ENCODE measurements at regions not wholly inside any gene's neighbourhood (a gene's known extent, or its start where the extent isn't known, plus 50 kb on each side); places are given as distances from the start of the nearest gene placed in this dataset.
"Not testable (repeated sequence)": the region's sequence is repeated elsewhere in the genome, so short reads cannot be mapped to it uniquely, and the experiment has no call there.

DNA sequence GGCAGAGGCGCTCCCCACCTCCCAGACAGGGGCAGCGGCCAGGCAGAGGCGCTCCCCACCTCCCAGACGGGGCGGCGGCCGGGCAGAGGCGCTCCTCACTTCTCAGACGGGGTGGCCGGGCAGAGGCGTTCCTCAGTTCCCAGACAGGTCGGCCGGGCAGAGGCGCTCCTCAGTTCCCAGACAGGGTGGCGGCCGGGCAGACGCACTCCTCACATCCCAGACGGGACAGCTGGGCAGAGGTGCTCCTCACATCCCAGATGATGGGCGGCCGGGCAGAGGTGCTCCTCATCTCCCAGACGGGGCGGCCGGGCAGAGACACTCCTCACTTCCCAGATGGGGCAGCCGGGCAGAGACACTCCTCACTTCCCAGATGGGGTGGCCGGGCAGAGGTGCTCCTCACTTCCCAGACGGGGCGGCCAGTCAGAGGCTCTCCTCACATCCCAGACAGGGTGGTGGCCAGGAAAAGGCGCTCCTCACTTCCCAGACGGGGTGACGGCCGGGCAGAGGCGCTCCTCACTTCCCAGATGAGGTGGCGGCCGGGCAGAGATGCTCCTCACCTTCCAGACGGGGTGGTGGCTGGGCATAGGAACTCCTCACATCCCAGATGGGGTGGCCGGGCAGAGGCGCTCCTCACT lies 75.1 kb downstream of the CARTPT start:
- H3K9me3 Mint-ChIP-seq (ENCODE audit: low read depth), result peaks cover 12% of the 10 kb centered on the region
- H3K27me3 Mint-ChIP-seq, result peaks cover 12% of the 10 kb centered on the region
- POLR2A ChIA-PET, result no interaction called here
- intact Hi-C loops (cut with DNase I, micrococcal nuclease), result no loop called here
- CTCF ChIA-PET, result no interaction called here
- H3K4me1 Mint-ChIP-seq, result no peaks in the 10 kb centered on the region
- H3K27ac Mint-ChIP-seq, result no peak overlapping the region
- ATAC-seq (no peak), DNase-seq (no peak)
- peaks cover 5% of the 10 kb centered on the region for H3K36me3 Mint-ChIP-seq (ENCODE audit: low read depth)
- no peak overlapping the region for H3K4me3 Mint-ChIP-seq

DNA sequence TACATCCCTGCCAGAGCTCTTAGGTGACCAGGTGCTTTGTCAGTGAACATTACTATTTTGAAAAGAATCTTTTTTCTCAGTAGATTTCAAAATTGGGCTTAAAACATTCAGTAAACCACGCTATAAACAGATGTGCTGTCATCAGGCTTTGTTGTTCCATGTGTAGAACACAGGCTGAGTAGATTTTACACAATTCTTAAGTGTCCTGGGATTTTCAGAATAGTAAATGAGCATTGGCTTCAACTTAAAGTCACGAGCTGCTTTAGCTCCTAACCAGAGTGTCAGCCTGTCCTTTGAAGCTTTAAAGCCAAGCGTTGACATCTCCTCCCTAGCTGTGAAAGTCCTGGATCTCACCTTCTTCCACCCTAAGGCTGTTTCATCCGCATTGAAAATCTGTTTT lies 83.6 kb downstream of the CARTPT start:
- CTCF ChIA-PET, result interaction anchor here (0.9 kb wide), 1 partner anchor 467 kb away, joined by 3 read pairs; no protein-coding TSS in a partner anchor
- Mint-ChIP-seq H3K36me3 (ENCODE audit: low read depth) (no peaks in the 10 kb centered on the region), H3K4me1 (no peaks in the 10 kb centered on the region), H3K4me3 (no peak overlapping the region), H3K9me3 (ENCODE audit: low read depth) (peaks cover 4% of the 10 kb centered on the region), H3K27me3 (peaks cover 29% of the 10 kb centered on the region), H3K27ac (no peak overlapping the region)
- POLR2A ChIA-PET, result no interaction called here
- intact Hi-C loops (cut with DNase I, micrococcal nuclease), result no loop called here
- no peak for ATAC-seq
- no peak for DNase-seq

DNA sequence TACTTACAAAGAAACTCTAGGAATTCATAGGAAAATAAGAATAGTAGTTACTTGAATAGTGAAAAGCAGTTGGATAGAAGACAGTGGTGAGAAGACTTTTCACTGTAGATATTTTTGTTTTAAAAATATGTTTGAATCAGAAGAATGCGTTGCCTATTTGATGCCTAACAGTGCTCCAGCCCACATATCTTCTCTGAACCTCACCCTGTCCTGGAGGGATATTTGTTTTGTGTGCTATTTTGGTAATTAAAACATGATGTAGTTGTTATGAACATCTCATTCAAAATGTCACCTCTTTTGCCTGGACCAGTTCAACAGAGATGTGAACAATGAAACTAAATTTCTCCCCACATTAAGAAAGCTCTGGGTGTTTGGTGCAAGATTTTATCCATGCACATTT lies 87.6 kb downstream of the CARTPT start:
- H3K9me3 Mint-ChIP-seq (ENCODE audit: low read depth), result no peaks in the 10 kb centered on the region
- H3K36me3 Mint-ChIP-seq (ENCODE audit: low read depth), result no peaks in the 10 kb centered on the region
- CTCF ChIA-PET, result no interaction called here
- intact Hi-C loops (cut with DNase I, micrococcal nuclease), result no loop called here
- POLR2A ChIA-PET, result no interaction called here
- no peak for ATAC-seq
- H3K27ac Mint-ChIP-seq, result no peak overlapping the region
- peaks cover 3% of the 10 kb centered on the region for H3K4me1 Mint-ChIP-seq
- DNase-seq, result no peak
- H3K4me3 Mint-ChIP-seq, result no peak overlapping the region
- H3K27me3 Mint-ChIP-seq, result peaks cover 11% of the 10 kb centered on the region

DNA sequence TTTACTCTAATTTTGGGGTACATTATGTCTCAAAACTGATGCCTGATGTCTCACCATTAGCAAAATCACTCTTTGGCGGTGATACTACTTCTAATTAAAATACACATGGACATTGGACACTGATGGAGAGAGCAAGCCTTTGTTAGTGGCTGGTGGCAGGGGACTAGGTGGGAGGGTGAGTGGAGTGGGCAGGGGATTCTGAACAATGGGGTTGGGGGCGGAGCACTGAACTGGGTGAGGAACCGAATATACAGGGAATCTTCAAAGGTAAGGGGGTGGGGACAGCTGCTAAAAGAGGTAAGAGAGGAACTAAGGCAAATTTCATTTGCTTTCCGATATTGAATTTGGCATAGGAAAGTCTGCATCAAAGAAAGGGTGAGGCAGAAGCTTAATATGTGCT lies 88.8 kb downstream of the CARTPT start:
- CTCF ChIA-PET, result interaction anchor here (0.6 kb wide), 1 partner anchor 105 kb away, joined by 3 read pairs; no protein-coding TSS in a partner anchor
- Mint-ChIP-seq H3K27ac (no peak overlapping the region), H3K9me3 (ENCODE audit: low read depth) (no peaks in the 10 kb centered on the region), H3K4me3 (no peak overlapping the region), H3K27me3 (peaks cover 10% of the 10 kb centered on the region), H3K4me1 (peaks cover 3% of the 10 kb centered on the region), H3K36me3 (ENCODE audit: low read depth) (no peaks in the 10 kb centered on the region)
- POLR2A ChIA-PET, result no interaction called here
- ATAC-seq (no peak), DNase-seq (no peak)
- intact Hi-C loops (cut with DNase I, micrococcal nuclease), result no loop called here

DNA sequence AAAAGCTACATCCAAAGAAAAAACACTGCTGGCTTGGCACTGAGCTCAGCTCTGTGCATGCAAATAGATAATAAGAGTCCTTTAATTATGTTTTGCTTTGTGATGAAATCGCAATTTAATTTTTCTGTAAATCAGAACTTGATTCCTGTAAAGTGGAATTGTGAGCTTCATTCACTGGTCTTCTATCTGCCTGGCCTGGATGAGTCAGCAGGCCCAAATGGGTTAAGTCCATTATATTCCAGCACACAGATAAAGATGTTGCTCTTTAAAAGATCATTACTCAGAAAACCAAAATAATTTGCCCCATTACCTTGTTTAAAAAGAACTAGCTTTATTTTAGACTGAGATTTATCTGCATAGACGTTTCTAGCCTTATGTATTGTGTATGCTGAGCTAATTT lies 90.4 kb downstream of the CARTPT start:
- ATAC-seq (no peak), DNase-seq (no peak)
- Mint-ChIP-seq H3K4me3 (no peak overlapping the region), H3K27me3 (peaks cover 13% of the 10 kb centered on the region), H3K9me3 (ENCODE audit: low read depth) (no peaks in the 10 kb centered on the region), H3K36me3 (ENCODE audit: low read depth) (no peaks in the 10 kb centered on the region), H3K4me1 (peaks cover 3% of the 10 kb centered on the region), H3K27ac (no peak overlapping the region)
- ChIA-PET POLR2A (no interaction called here), CTCF (interaction anchor here (0.6 kb wide), 1 partner anchor 45 kb away, joined by 3 read pairs; no protein-coding TSS in a partner anchor)
- intact Hi-C loops (cut with DNase I, micrococcal nuclease), result no loop called here

DNA sequence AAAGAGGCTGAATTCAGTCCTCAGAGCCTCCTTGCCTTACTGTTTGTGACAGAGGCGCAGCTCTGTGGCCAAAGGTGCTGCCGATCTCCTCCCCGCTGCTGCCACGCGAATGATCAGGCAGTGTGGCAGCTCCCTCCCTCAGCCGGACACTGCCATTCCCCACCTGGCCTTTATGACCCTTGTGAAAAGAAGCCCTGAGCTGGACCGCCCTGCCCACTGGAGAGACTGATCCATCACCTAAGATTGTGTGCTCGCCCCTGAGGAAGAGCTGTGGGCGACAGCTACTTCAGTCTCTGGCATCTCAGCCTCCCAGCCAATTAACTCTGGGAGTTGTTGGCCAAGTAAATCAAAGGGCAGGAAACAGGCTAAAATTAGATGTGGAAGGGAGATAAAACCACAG lies 90.9 kb downstream of the CARTPT start:
- no peak for DNase-seq
- no peak overlapping the region for H3K27ac Mint-ChIP-seq
- POLR2A ChIA-PET, result no interaction called here
- peaks cover 3% of the 10 kb centered on the region for H3K4me1 Mint-ChIP-seq
- no peak overlapping the region for H3K4me3 Mint-ChIP-seq
- peaks cover 11% of the 10 kb centered on the region for H3K27me3 Mint-ChIP-seq
- CTCF ChIA-PET, result no interaction called here
- H3K9me3 Mint-ChIP-seq (ENCODE audit: low read depth), result no peaks in the 10 kb centered on the region
- H3K36me3 Mint-ChIP-seq (ENCODE audit: low read depth), result no peaks in the 10 kb centered on the region
- intact Hi-C loops (cut with DNase I, micrococcal nuclease), result no loop called here
- ATAC-seq, result no peak

DNA sequence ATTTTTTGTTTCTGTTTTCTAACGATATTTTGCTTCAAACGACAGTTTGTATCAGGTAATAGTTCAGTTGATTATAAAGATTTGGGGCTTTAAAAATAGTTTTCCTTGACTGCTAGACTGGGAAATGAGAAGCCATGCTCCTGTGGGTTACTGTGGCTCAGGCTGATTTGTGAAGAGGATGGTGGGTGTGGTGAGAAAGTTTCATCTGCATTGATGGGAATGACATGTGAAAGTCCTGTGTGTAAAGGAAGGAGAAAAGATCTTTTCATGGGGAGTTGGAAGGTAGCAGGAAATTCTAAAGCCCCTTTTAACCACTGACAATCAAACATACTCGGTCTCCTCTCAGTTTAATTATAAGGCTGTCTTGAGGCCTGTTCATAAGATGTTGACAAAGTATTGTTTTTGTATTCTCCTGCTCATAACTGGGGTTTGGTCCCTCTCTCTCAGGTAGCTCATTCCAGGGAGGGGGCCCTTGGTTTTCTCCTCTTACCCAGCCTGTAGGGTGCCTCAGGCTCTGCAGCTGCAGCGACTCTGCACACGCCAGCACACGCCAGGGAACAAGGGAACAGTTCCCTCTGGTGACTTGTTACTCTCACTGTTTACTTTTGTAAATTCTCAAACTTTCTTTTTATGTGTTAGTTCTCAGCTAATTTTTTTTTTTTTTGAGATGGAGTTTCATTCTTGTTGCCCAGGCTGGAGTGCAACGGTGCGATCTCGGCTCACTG lies 91.6 kb downstream of the CARTPT start:
- ATAC-seq (no peak), DNase-seq (no peak)
- ChIA-PET CTCF (interaction anchor here (0.6 kb wide), 1 partner anchor 1408 kb away, joined by 3 read pairs; no protein-coding TSS in a partner anchor), POLR2A (no interaction called here)
- H3K4me1 Mint-ChIP-seq, result peaks cover 3% of the 10 kb centered on the region
- no peak overlapping the region for H3K27ac Mint-ChIP-seq
- no peaks in the 10 kb centered on the region for H3K9me3 Mint-ChIP-seq (ENCODE audit: low read depth)
- H3K27me3 Mint-ChIP-seq, result peaks cover 11% of the 10 kb centered on the region
- intact Hi-C loops (cut with DNase I, micrococcal nuclease), result no loop called here
- no peaks in the 10 kb centered on the region for H3K36me3 Mint-ChIP-seq (ENCODE audit: low read depth)
- no peak overlapping the region for H3K4me3 Mint-ChIP-seq

DNA sequence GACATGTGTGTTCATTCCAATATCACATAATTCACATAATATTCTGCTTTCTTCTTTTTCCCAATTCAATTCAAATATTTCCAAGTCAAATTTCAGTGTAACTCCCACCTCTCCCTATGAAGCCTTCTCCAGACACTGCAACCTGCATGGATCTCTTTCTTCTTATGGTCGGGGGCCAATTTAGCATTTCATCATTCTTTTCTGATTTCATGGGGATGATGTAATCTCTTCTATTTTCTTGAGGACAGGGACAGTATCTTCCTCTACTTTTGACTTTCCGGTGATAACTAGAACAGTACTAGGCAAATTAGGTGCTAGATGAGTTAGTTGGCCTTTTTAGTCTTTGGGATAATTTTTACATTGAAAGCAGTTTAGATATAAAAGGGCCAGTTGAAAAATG lies 92.7 kb downstream of the CARTPT start:
- Mint-ChIP-seq H3K36me3 (ENCODE audit: low read depth) (no peaks in the 10 kb centered on the region), H3K4me3 (no peak overlapping the region), H3K27me3 (peaks cover 11% of the 10 kb centered on the region), H3K4me1 (peaks cover 3% of the 10 kb centered on the region), H3K9me3 (ENCODE audit: low read depth) (no peaks in the 10 kb centered on the region), H3K27ac (no peak overlapping the region)
- CTCF ChIA-PET, result no interaction called here
- ATAC-seq (no peak), DNase-seq (no peak)
- POLR2A ChIA-PET, result no interaction called here
- intact Hi-C loops (cut with DNase I, micrococcal nuclease), result no loop called here

DNA sequence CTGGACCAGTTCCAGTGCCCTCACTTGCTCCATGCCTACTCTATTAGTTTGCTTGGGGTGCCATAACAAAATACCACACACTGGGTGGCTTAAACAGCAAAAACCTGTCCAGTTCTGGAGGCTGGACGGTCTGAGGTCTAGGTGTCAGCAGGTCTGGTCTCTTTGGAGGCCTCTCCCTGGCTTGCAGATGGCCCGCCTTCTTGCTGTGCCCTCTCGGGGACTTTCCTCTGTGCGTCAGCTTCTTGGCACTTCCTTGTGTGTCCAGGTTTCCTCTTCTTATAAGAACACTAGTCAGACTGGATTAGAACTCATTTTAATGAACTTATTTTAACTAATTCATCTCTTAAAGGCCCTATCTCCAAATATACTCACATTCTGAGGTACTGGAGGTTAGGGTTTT lies 97.2 kb downstream of the CARTPT start:
- no peaks in the 10 kb centered on the region for H3K36me3 Mint-ChIP-seq (ENCODE audit: low read depth)
- H3K4me1 Mint-ChIP-seq, result no peaks in the 10 kb centered on the region
- no peak overlapping the region for H3K4me3 Mint-ChIP-seq
- ChIA-PET POLR2A (no interaction called here), CTCF (no interaction called here)
- H3K9me3 Mint-ChIP-seq (ENCODE audit: low read depth), result peaks cover 5% of the 10 kb centered on the region
- peaks cover 11% of the 10 kb centered on the region for H3K27me3 Mint-ChIP-seq
- H3K27ac Mint-ChIP-seq, result no peak overlapping the region
- ATAC-seq, result no peak
- DNase-seq, result no peak
- intact Hi-C loops (cut with DNase I, micrococcal nuclease), result no loop called here

DNA sequence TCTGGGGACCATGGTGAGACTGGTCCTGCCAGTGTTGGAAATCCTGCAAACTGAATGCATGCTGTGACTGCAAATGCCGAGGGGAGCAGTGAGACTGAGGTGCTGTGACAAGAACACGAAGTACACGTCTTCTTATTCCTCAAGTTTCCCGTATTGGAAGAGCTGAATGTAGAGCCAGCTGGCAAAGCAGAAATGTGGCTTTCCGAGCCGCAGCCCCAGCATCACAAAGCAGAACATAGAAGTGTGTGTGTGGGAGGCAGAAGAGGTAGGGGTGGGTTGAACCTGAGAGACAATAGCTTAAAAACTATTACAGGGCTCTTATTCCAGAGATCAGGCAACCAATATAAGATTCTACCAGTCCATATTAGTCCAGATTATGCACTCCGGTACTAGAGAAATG lies 98.8 kb downstream of the CARTPT start:
- no peaks in the 10 kb centered on the region for H3K4me1 Mint-ChIP-seq
- POLR2A ChIA-PET, result no interaction called here
- ATAC-seq (no peak), DNase-seq (no peak)
- H3K27me3 Mint-ChIP-seq, result peaks cover 8% of the 10 kb centered on the region
- H3K9me3 Mint-ChIP-seq (ENCODE audit: low read depth), result peaks cover 12% of the 10 kb centered on the region
- no peak overlapping the region for H3K4me3 Mint-ChIP-seq
- no peaks in the 10 kb centered on the region for H3K36me3 Mint-ChIP-seq (ENCODE audit: low read depth)
- no peak overlapping the region for H3K27ac Mint-ChIP-seq
- CTCF ChIA-PET, result no interaction called here
- intact Hi-C loops (cut with DNase I, micrococcal nuclease), result no loop called here

DNA sequence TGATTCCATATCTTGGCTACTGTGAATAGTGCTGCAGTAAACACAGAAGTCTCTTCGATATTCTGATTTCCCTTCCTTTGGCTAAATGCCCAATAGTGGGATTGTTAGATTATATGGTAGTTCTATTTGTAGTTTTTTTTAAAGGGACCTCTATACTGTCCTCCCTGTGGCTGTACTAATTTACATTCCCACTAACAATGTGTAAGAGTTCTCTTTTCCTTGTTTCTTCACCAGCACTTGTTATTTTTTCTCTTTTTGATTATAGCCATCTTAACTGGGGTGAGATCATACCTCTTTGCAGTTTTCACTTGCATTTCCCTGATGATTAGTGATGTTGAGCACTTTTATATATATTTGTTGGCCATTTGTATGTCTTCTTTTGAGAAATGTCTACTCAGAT lies 102.0 kb downstream of the CARTPT start:
- ATAC-seq, result no peak
- intact Hi-C loops (cut with DNase I, micrococcal nuclease), result no loop called here
- peaks cover 12% of the 10 kb centered on the region for H3K9me3 Mint-ChIP-seq (ENCODE audit: low read depth)
- H3K36me3 Mint-ChIP-seq (ENCODE audit: low read depth), result peaks cover 2% of the 10 kb centered on the region
- H3K27me3 Mint-ChIP-seq, result peaks cover 7% of the 10 kb centered on the region
- no peak overlapping the region for H3K27ac Mint-ChIP-seq
- ChIA-PET POLR2A (no interaction called here), CTCF (interaction anchor here (0.7 kb wide), 1 partner anchor 33 kb away, joined by 3 read pairs; no protein-coding TSS in a partner anchor)
- DNase-seq, result no peak
- no peaks in the 10 kb centered on the region for H3K4me1 Mint-ChIP-seq
- H3K4me3 Mint-ChIP-seq, result no peak overlapping the region

DNA sequence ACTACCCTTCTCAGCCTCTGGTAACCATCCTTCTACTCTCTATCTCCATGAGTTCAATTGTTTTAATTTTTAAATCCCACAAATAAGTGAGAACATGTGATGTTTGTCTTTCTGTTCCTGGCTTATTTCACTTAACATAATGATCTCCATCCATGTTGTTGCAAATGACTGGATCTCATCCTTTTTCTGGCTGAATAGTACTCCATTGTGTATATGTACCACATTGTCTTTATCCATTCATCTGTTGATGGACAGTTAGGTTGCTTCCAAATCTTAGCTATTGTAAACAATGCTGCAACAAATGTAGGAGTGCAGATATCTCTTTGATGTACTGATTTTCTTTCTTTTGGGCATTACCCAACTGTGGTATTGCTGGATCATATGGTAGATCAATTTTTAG lies 103.0 kb downstream of the CARTPT start:
- H3K36me3 Mint-ChIP-seq (ENCODE audit: low read depth); H3K4me3 Mint-ChIP-seq; DNase-seq; ATAC-seq; H3K4me1 Mint-ChIP-seq; intact Hi-C loops (cut with DNase I, micrococcal nuclease); POLR2A ChIA-PET; CTCF ChIA-PET; H3K27ac Mint-ChIP-seq: not testable (repeated sequence)
- Mint-ChIP-seq H3K27me3 (peaks cover 10% of the 10 kb centered on the region), H3K9me3 (ENCODE audit: low read depth) (peaks cover 22% of the 10 kb centered on the region)
